SJCRH30 (cell line): ENCODE measurements at regions not wholly inside any gene's neighbourhood (a gene's known extent, or its start where the extent isn't known, plus 50 kb on each side); places are given as distances from the start of the nearest gene placed in this dataset.

ENCODE experiments used
- DNase-seq, 2 experiments: peaks; one replicate each; pipeline ENCODE4 v3.0.0-alpha.2; 2015 to 2020
- H3K27ac ChIP-seq: fragments of 250-450 bp; sonication (Bioruptor Pico); 2 replicates; pipeline ENCODE4 v1.5.1; 2020; ENCODE audit warnings: mild to moderate bottlenecking, moderate library complexity
- H3K27me3 ChIP-seq: fragments of 250-450 bp; sonication (Bioruptor Pico); 2 replicates; pipeline ENCODE4 v1.5.1; 2020; ENCODE audit warnings: mild to moderate bottlenecking, moderate library complexity
- H3K36me3 ChIP-seq: fragments of 250-450 bp; sonication (Bioruptor Pico); 2 replicates; pipeline ENCODE4 v1.5.1; 2020; ENCODE audit warnings: mild to moderate bottlenecking, moderate library complexity
- H3K4me1 ChIP-seq: fragments of 250-450 bp; sonication (Bioruptor Pico); 2 replicates; pipeline ENCODE4 v1.5.1; 2020; ENCODE audit warnings: mild to moderate bottlenecking, moderate library complexity
- H3K4me3 ChIP-seq: fragments of 250-450 bp; sonication (Bioruptor Pico); 2 replicates; pipeline ENCODE4 v1.5.1; 2020; ENCODE audit warnings: mild to moderate bottlenecking, moderate library complexity
- H3K9me3 ChIP-seq: fragments of 250-450 bp; sonication (Bioruptor Pico); replicated peaks from 2 replicates; pipeline ENCODE4 v1.5.1; 2020; ENCODE audit warnings: mild to moderate bottlenecking, moderate library complexity

GRCh38 chr6:19158586-19158985, 678.6 kb upstream of the ID4 start:
- no peaks in the 10 kb centered on the region for H3K27me3 ChIP-seq
- no peak overlapping the region for H3K4me3 ChIP-seq
- no peaks in the 10 kb centered on the region for H3K9me3 ChIP-seq
- no peaks in the 10 kb centered on the region for H3K4me1 ChIP-seq
- no peak for DNase-seq
- H3K27ac ChIP-seq, result no peak overlapping the region
- no peaks in the 10 kb centered on the region for H3K36me3 ChIP-seq

- H3K4me3 ChIP-seq, result no peak overlapping the region
- no peaks in the 10 kb centered on the region for H3K27me3 ChIP-seq
These were observed 678.1 kb upstream of the ID4 start for GRCh38 chr6:19159089-19159488.

DNA sequence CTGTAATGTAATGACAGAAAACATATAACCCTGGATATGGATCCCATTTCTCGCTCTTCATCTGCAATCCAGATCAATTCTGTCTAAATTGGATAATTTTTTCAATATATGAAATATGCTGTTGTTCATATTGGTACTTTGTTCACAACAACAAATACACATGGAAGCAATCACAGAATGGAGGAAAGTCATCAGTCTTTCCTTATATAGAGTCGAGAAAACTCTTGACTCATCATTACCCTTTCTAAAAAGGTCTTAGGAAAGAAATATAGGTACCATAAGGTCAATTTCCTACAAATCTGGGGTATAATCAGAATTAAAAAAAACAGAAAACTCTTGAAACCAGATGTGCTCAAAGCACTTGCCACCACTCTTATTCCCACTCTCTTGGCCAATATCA, 677.6 kb upstream of the ID4 start:
- Histone ChIP-seq H3K9me3 (no peaks in the 10 kb centered on the region), H3K27me3 (no peaks in the 10 kb centered on the region), H3K4me3 (no peak overlapping the region), H3K4me1 (no peaks in the 10 kb centered on the region), H3K27ac (no peak overlapping the region), H3K36me3 (no peaks in the 10 kb centered on the region)
- DNase-seq, result no peak

More at GRCh38 chr6:19159089-19159488, 678.1 kb upstream of the ID4 start:
- no peak for DNase-seq
- no peaks in the 10 kb centered on the region for H3K4me1 ChIP-seq
- H3K36me3 ChIP-seq, result no peaks in the 10 kb centered on the region
- H3K27ac ChIP-seq, result no peak overlapping the region
- H3K9me3 ChIP-seq, result no peaks in the 10 kb centered on the region

- Histone ChIP-seq H3K9me3 (no peaks in the 10 kb centered on the region), H3K27me3 (no peaks in the 10 kb centered on the region), H3K4me3 (no peak overlapping the region), H3K36me3 (no peaks in the 10 kb centered on the region), H3K4me1 (no peaks in the 10 kb centered on the region), H3K27ac (no peak overlapping the region)
- no peak for DNase-seq
These were observed 677.0 kb upstream of the ID4 start for GRCh38 chr6:19160081-19160730.

GRCh38 chr6:19167251-19167650, 669.9 kb upstream of the ID4 start:
- no peak overlapping the region for H3K27ac ChIP-seq
- H3K4me3 ChIP-seq, result no peak overlapping the region
- no peaks in the 10 kb centered on the region for H3K27me3 ChIP-seq
- no peaks in the 10 kb centered on the region for H3K36me3 ChIP-seq
- DNase-seq, result no peak
- no peaks in the 10 kb centered on the region for H3K4me1 ChIP-seq
- H3K9me3 ChIP-seq, result no peaks in the 10 kb centered on the region

DNA sequence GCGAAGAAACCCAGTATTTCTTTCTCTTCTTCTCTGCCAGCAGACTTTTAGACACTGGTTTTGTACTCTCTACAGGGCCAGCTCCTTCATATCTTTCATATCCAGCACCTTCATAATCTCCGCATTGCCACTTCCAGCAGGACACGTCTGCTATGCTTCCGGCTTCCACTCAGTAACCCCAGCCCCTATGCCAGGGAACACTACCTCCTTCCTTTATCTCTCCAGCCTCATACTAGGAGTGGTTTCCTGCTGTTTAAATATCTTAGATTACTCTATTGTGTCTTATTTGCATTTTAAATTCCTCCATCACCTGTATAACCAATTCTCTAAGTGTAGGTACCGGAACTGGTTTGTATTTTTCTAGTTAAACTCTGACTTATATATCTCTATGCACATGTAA, 667.8 kb upstream of the ID4 start:
- H3K27ac ChIP-seq, result no peak overlapping the region
- no peaks in the 10 kb centered on the region for H3K9me3 ChIP-seq
- DNase-seq, result no peak
- no peak overlapping the region for H3K4me3 ChIP-seq
- H3K36me3 ChIP-seq, result no peaks in the 10 kb centered on the region
- H3K27me3 ChIP-seq, result no peaks in the 10 kb centered on the region
- H3K4me1 ChIP-seq, result no peaks in the 10 kb centered on the region

DNA sequence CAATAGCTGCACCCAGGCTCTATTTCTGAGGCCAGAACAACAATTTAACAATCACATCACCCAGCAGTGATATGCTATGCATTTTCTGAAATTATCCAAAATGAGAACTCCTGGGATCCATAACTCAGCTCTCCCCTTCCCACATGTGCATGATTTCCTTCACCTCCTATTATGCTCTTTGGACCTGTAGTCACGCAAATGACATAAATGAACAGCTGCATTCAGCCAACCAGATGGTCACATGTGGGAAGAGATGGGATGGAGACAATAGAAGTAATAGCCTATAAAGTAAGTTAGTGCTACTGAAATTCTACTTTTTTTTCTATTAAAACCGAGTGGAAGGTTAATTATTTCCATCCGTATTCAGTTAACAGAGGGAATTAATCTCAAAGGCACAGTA, 662.1 kb upstream of the ID4 start:
- Histone ChIP-seq H3K36me3 (no peaks in the 10 kb centered on the region), H3K27ac (no peak overlapping the region), H3K9me3 (no peaks in the 10 kb centered on the region), H3K27me3 (no peaks in the 10 kb centered on the region), H3K4me1 (no peaks in the 10 kb centered on the region), H3K4me3 (no peak overlapping the region)
- peak; percentile 6 to 30 for DNase-seq

- H3K36me3 ChIP-seq, result no peaks in the 10 kb centered on the region
- H3K27me3 ChIP-seq, result no peaks in the 10 kb centered on the region
- no peak overlapping the region for H3K27ac ChIP-seq
- no peaks in the 10 kb centered on the region for H3K4me1 ChIP-seq
- no peak overlapping the region for H3K4me3 ChIP-seq
- DNase-seq, result no peak
- no peaks in the 10 kb centered on the region for H3K9me3 ChIP-seq
These were observed 656.7 kb upstream of the ID4 start for GRCh38 chr6:19180348-19181072.

GRCh38 chr6:19181211-19181610, 656.0 kb upstream of the ID4 start:
- Histone ChIP-seq H3K9me3 (no peaks in the 10 kb centered on the region), H3K27ac (no peak overlapping the region), H3K4me1 (no peaks in the 10 kb centered on the region), H3K27me3 (no peaks in the 10 kb centered on the region), H3K36me3 (no peaks in the 10 kb centered on the region), H3K4me3 (no peak overlapping the region)
- DNase-seq, result no peak

GRCh38 chr6:19193624-19194023, 643.5 kb upstream of the ID4 start:
- H3K9me3 ChIP-seq, result no peaks in the 10 kb centered on the region
- no peaks in the 10 kb centered on the region for H3K36me3 ChIP-seq

DNA sequence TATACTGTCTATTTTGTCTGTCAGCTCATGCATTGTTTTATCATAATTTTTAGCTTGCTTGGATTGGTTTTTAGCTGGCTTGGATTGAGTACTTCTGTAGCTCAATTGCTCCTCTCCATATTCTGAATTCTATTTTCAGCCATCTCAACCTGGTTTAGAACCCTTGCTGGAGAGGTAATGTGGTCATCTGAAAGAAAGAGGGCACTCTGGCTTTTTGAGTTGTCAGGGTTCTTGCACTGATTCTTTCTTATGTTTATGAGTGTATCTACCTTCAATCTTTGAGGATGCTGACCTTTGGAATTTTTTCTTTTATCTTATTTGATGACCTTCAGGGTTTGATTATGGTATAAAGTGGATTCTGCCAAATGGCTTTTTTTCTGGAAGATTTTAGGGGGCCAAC, 632.7 kb upstream of the ID4 start:
- Histone ChIP-seq H3K4me3 (no peak overlapping the region), H3K9me3 (no peaks in the 10 kb centered on the region), H3K27ac (no peak overlapping the region), H3K4me1 (no peaks in the 10 kb centered on the region), H3K27me3 (no peaks in the 10 kb centered on the region), H3K36me3 (no peaks in the 10 kb centered on the region)
- no peak for DNase-seq

More at GRCh38 chr6:19193624-19194023, 643.5 kb upstream of the ID4 start:
- H3K27me3 ChIP-seq, result no peaks in the 10 kb centered on the region
- no peak overlapping the region for H3K4me3 ChIP-seq
- no peak for DNase-seq
- H3K4me1 ChIP-seq, result no peaks in the 10 kb centered on the region
- H3K27ac ChIP-seq, result no peak overlapping the region

GRCh38 chr6:19205076-19205475, 632.1 kb upstream of the ID4 start:
- Histone ChIP-seq H3K27ac (no peak overlapping the region), H3K9me3 (no peaks in the 10 kb centered on the region), H3K4me3 (no peak overlapping the region), H3K27me3 (no peaks in the 10 kb centered on the region), H3K4me1 (no peaks in the 10 kb centered on the region), H3K36me3 (no peaks in the 10 kb centered on the region)
- DNase-seq, result no peak

DNA sequence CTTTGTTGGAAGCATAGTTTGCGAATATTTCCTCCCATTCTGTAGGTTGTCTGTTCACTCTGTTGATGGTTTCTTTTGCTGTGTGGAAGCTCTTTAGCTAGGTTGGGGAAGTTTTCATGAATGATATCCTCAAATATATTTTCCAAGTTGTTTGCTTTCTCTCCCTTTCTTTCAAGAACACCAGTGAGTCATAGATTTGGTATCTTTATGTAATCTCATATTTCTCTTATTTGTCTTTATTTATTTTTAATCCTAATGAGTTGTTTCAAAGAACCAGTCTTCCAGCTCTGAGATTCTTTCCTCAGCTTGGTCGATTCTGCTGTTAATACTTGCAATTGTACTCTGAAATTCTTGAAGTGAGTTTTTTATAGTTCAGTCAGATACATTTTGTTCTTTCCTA, 628.0 kb upstream of the ID4 start:
- Histone ChIP-seq H3K9me3 (no peaks in the 10 kb centered on the region), H3K4me1 (no peaks in the 10 kb centered on the region), H3K27ac (no peak overlapping the region), H3K4me3 (no peak overlapping the region), H3K36me3 (no peaks in the 10 kb centered on the region), H3K27me3 (no peaks in the 10 kb centered on the region)
- no peak for DNase-seq

DNA sequence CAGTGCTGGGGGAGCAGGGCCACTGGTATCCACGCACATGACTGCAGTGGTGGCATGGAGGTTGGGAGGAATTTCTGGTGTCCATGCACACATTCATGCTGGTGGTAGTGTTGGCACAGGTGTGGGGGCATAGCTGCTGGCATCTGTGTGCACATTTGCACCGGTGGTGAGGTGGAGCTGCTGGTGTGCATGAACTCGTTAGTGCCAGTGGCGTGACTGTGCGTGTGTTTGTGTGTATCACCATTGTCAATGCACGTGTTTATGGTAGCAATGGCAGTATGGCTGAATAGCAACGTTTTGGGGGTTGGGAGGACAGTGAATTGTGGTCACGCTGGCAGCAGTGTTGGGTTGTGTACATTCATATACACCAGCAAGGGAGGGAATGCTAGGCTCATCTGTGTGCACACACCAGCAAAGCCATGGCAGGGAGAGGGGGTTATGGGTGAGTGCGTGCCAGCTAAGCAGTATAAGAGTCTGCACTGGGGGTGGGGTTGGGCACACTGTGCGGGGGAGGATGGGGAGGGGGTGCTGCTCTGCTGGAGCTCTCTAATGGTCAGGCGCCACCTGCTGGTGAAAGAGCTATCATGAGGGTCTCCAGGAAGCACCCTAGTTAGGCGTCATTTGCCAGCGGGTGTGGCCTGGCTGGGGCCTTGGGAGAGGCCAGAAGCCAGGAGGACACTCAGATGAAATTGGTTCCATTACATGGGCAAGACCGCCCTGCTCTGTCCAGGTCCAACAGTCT, 626.1 kb upstream of the ID4 start:
- no peak overlapping the region for H3K4me3 ChIP-seq
- no peaks in the 10 kb centered on the region for H3K36me3 ChIP-seq
- no peaks in the 10 kb centered on the region for H3K4me1 ChIP-seq
- DNase-seq, result peak; percentile 30 to 51
- no peaks in the 10 kb centered on the region for H3K27me3 ChIP-seq
- H3K27ac ChIP-seq, result no peak overlapping the region
- no peaks in the 10 kb centered on the region for H3K9me3 ChIP-seq

DNA sequence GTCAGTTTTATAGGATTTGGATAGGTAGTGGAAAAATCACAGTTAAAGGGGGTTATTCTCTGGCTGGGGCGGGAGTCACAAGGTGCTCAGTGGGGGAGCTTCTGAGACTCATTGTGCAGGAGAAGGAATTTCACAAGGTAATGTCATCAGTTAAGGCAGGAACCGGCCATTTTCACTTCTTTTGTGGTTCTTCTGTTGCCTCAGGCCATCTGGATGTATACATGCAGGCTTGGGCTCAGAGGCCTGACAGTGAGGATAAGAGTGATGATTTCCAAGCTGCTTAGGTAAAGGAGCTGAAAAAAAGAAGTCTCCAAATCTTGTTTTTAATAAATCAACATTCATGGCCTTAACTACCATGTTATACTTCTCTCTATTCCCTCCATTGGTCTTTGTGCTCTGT, 622.9 kb upstream of the ID4 start:
- no peak for DNase-seq
- Histone ChIP-seq H3K4me3 (no peak overlapping the region), H3K36me3 (no peaks in the 10 kb centered on the region), H3K4me1 (no peaks in the 10 kb centered on the region), H3K9me3 (no peaks in the 10 kb centered on the region), H3K27me3 (no peaks in the 10 kb centered on the region), H3K27ac (no peak overlapping the region)
